Karpas-422 (cell line): ENCODE measurements at regions not wholly inside any gene's neighbourhood (a gene's known extent, or its start where the extent isn't known, plus 50 kb on each side); places are given as distances from the start of the nearest gene placed in this dataset.

ENCODE experiments used
- DNase-seq: peaks from one replicate; pipeline ENCODE4 v3.0.0-alpha.2; 2015
- H2AFZ ChIP-seq: fragments of 200-600 bp; sonication (generic); 2 replicates; pipeline ENCODE4 v1.6.1; 2014; ENCODE audit warnings: antibody characterized with exemption, low read length, mixed read lengths
- H3K27ac ChIP-seq: fragments of 200-600 bp; sonication (generic); 2 replicates; pipeline ENCODE4 v1.5.1; 2014; ENCODE audit warnings: mild to moderate bottlenecking, low read length, moderate library complexity
- H3K27me3 ChIP-seq: fragments of 200-600 bp; sonication (generic); 2 replicates; pipeline ENCODE4 v1.6.1; 2014; ENCODE audit warnings: low read length, mixed read lengths
- H3K36me3 ChIP-seq: fragments of 200-600 bp; sonication (generic); 2 replicates; pipeline ENCODE4 v1.6.1; 2014; ENCODE audit warnings: low read length, mixed read lengths; ENCODE audit not compliant: insufficient read depth
- H3K4me1 ChIP-seq: fragments of 200-600 bp; sonication (generic); 2 replicates; pipeline ENCODE4 v1.6.1; 2014; ENCODE audit warnings: mild to moderate bottlenecking, low read length, mixed read lengths
- H3K4me2 ChIP-seq: fragments of 200-600 bp; sonication (generic); 2 replicates; pipeline ENCODE4 v1.6.1; 2014; ENCODE audit warnings: low read length, low read depth, mild to moderate bottlenecking; ENCODE audit not compliant: poor library complexity, severe bottlenecking
- H3K4me3 ChIP-seq: fragments of 200-600 bp; sonication (generic); 2 replicates; pipeline ENCODE4 v1.5.1; 2014; ENCODE audit warnings: mild to moderate bottlenecking, antibody characterized with exemption, low read length, mixed read lengths
- H3K79me2 ChIP-seq: fragments of 200-600 bp; sonication (generic); 2 replicates; pipeline ENCODE4 v1.6.1; 2014; ENCODE audit warnings: mild to moderate bottlenecking, low read length, mixed read lengths
- H3K9ac ChIP-seq: fragments of 200-600 bp; sonication (generic); 2 replicates; pipeline ENCODE4 v1.6.0; 2014; ENCODE audit warnings: low read length
- H3K9me2 ChIP-seq: fragments of 200-600 bp; sonication (generic), shearing (Covaris generic); replicated peaks from 2 replicates; pipeline ENCODE4 v1.6.0; 2014; ENCODE audit warnings: mild to moderate bottlenecking, low read length, moderate library complexity; ENCODE audit not compliant: insufficient read depth
- H3K9me3 ChIP-seq: fragments of 300-700, 200-600 bp; sonication (generic); 2 replicates; pipeline ENCODE4 v1.6.1; 2014; ENCODE audit warnings: low read length, mixed read lengths
- H4K20me1 ChIP-seq: fragments of 200-600 bp; sonication (generic); 2 replicates; pipeline ENCODE4 v1.6.1; 2014; ENCODE audit warnings: mild to moderate bottlenecking, antibody characterized with exemption, low read length, low read depth; ENCODE audit not compliant: insufficient read depth

DNA sequence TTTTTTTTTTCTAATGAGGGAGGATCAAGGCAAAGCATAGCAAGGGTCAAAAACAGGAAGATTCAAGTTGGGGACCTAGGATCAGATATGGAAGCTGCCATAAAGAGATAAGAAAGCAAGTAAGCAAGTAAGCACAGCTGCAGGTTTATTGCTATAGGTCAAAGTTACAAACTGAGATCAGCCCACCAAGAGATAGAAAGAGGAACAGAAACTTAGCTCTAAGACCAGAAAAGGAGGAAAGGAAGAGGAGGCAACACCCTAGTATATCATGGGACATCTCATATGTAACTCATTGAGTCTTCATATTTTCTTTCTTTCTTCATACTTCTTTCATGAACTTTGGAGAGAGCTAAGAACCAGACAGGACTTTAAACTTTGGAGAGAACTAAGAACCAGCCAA, 295.9 kb upstream of the CRIM1 start:
- Histone ChIP-seq H2AFZ (no peak overlapping the region), H3K4me3 (no peak overlapping the region), H3K9me3 (peaks cover 3% of the 10 kb centered on the region; the same call in 1 of the 2 replicates), H3K4me1 (no peaks in the 10 kb centered on the region), H3K36me3 (no peaks in the 10 kb centered on the region), H3K27ac (no peak overlapping the region), H3K4me2 (no peak overlapping the region), H3K9me2 (no peaks in the 10 kb centered on the region; the same call in 1 of the 2 replicates), H3K9ac (no peak overlapping the region), H3K79me2 (no peaks in the 10 kb centered on the region), H3K27me3 (no peaks in the 10 kb centered on the region), H4K20me1 (no peaks in the 10 kb centered on the region)
- peak; percentile 43 for DNase-seq

DNA sequence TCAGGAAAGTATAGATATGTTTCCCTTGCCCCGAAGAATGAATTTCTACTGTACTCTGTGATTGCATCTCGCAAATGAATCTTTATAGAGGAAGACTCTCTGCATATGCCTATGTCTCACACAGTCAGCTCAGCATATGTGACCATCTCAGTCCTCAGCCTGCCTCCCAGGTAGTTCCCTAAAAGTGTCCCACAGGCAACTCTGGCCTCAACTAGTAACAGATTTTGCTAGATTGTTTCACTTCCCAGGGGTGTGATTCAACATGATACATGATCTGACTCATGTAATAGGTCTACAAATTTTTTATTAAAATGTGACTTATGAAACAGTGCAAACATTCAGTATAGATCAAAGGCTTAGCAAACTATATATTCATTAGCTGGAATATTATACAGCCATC, 296.6 kb upstream of the CRIM1 start:
- Histone ChIP-seq H3K4me2 (no peak overlapping the region), H3K9me3 (peaks cover 3% of the 10 kb centered on the region; the same call in 1 of the 2 replicates), H3K79me2 (no peaks in the 10 kb centered on the region), H3K9me2 (no peaks in the 10 kb centered on the region; the same call in 1 of the 2 replicates), H3K4me3 (no peak overlapping the region), H3K27ac (no peak overlapping the region), H3K9ac (no peak overlapping the region), H2AFZ (no peak overlapping the region), H3K4me1 (no peaks in the 10 kb centered on the region), H3K27me3 (no peaks in the 10 kb centered on the region), H4K20me1 (no peaks in the 10 kb centered on the region), H3K36me3 (no peaks in the 10 kb centered on the region)
- DNase-seq, result no peak

DNA sequence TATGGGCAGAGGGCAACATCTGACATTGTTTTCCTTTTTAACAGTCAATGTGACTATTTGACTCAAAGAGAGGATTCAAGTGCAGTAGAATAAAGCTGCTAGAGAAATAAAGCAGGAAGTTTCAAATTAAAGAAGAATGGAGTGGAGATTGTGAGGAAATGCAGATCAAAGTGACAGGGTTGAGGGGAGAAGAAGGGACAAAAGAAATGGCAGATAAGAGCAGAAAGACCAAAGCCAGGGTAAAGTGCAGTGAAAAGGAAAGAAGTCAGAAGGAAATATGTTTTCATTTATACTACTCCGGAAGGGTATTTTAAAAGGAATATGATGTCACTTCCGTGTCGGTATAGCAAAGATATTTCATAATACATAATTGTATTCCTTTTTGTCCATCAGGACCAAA, 297.5 kb upstream of the CRIM1 start:
- no peaks in the 10 kb centered on the region for H4K20me1 ChIP-seq
- H3K4me1 ChIP-seq, result no peaks in the 10 kb centered on the region
- H3K27ac ChIP-seq, result no peak overlapping the region
- H3K27me3 ChIP-seq, result no peaks in the 10 kb centered on the region
- H3K36me3 ChIP-seq, result no peaks in the 10 kb centered on the region
- H3K9ac ChIP-seq, result no peak overlapping the region
- H3K9me2 ChIP-seq, result no peaks in the 10 kb centered on the region; the same call in 1 of the 2 replicates
- DNase-seq, result no peak
- H3K9me3 ChIP-seq, result peaks cover 3% of the 10 kb centered on the region; the same call in 1 of the 2 replicates
- no peak overlapping the region for H3K4me3 ChIP-seq
- no peak overlapping the region for H3K4me2 ChIP-seq
- no peaks in the 10 kb centered on the region for H3K79me2 ChIP-seq
- H2AFZ ChIP-seq, result no peak overlapping the region

DNA sequence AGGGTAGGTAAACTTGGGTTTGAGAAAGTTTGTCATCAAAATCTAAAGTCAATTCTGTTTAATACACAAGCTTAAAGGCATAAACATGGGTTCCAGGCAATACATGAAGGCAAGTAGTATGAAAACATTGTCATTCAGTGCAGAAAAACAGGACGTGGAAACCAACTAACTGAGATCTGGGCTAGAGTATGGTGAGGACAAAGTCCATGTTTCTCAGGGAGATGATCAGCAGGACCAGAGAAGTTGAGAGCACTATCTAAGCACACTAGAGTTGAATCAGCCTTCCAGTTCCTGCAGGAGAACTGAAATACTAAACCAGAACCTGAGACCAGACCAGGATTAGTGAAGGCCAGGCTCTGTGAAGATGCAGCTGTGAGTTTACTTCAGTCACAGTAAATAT, 302.8 kb upstream of the CRIM1 start:
- Histone ChIP-seq H3K36me3 (no peaks in the 10 kb centered on the region), H3K9ac (no peak overlapping the region), H3K27ac (no peak overlapping the region), H3K9me2 (no peaks in the 10 kb centered on the region; the same call in 1 of the 2 replicates), H3K4me1 (no peaks in the 10 kb centered on the region), H3K79me2 (no peaks in the 10 kb centered on the region), H3K9me3 (peaks cover 3% of the 10 kb centered on the region; the same call in 1 of the 2 replicates), H4K20me1 (no peaks in the 10 kb centered on the region), H3K4me3 (no peak overlapping the region), H2AFZ (no peak overlapping the region), H3K4me2 (no peak overlapping the region), H3K27me3 (no peaks in the 10 kb centered on the region)
- no peak for DNase-seq

DNA sequence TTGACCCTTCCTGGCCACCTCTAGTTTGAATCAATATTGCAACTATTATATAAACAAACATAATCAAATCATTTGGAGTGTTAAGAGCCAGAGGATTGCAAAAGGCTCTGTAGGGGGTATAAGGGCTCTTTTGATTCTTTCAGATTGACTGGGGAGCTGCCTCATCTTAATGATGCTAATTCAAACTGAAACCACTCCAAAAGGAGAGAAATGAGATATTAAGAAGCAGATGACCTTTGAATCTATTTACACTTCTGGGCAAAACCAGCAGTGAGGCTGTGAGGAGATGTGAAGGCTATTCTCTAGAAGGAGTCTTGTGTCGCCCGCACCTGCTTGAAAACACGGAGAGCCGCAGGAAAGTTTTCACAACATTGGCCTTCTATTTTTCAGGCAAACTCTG, 311.2 kb upstream of the CRIM1 start:
- no peaks in the 10 kb centered on the region for H3K9me3 ChIP-seq
- no peaks in the 10 kb centered on the region for H3K9me2 ChIP-seq
- no peaks in the 10 kb centered on the region for H3K27me3 ChIP-seq
- H2AFZ ChIP-seq, result no peak overlapping the region
- no peak overlapping the region for H3K4me3 ChIP-seq
- no peak for DNase-seq
- H4K20me1 ChIP-seq, result no peaks in the 10 kb centered on the region
- H3K79me2 ChIP-seq, result no peaks in the 10 kb centered on the region
- H3K36me3 ChIP-seq, result no peaks in the 10 kb centered on the region
- no peak overlapping the region for H3K27ac ChIP-seq
- H3K4me2 ChIP-seq, result no peak overlapping the region
- no peaks in the 10 kb centered on the region for H3K4me1 ChIP-seq
- H3K9ac ChIP-seq, result no peak overlapping the region

DNA sequence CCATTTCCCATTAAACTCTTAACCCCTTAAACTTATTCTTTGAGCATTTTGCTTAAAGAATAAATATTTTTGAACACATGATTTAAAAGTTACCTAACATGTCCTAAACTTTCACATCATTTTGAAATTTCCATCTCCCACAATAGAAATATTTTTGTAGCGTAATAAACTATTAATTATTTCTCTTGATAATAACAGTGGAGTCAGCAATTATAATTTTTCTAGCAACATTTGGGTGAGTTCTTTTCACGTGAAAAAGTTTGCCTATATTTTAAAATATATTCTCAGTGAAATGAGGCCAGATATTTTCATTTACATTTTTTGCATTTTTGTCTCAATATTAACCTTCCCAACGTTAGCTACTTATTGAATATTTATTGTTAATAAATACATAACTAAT, 320.4 kb upstream of the CRIM1 start:
- Histone ChIP-seq H3K9me2 (no peaks in the 10 kb centered on the region), H3K79me2 (no peaks in the 10 kb centered on the region), H3K4me3 (no peak overlapping the region), H3K36me3 (no peaks in the 10 kb centered on the region), H3K4me1 (no peaks in the 10 kb centered on the region), H3K9ac (no peak overlapping the region), H3K27me3 (no peaks in the 10 kb centered on the region), H3K4me2 (no peak overlapping the region), H3K27ac (no peak overlapping the region), H3K9me3 (peaks cover 7% of the 10 kb centered on the region; the same call in 1 of the 2 replicates), H4K20me1 (no peaks in the 10 kb centered on the region), H2AFZ (no peak overlapping the region)
- no peak for DNase-seq

DNA sequence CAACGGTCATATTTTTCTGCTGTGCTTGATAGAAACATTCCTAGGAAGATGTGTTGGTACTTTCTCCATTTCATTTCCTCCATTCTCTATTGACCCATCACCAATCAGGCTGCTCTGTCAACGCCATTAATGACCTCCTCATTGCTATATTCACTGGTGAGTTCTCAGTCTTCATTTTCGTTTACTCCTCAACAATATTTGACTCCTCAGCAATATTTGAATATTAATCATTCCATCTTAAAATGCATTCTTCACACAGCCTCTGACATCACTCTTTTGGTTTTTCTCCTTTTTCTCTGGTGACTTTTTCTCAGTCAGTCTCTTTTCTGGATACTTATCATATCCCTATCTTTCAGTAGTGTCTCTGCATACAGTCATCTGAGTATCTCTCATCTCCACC, 323.5 kb upstream of the CRIM1 start:
- Histone ChIP-seq H4K20me1 (no peaks in the 10 kb centered on the region), H3K4me3 (no peak overlapping the region), H3K27ac (no peak overlapping the region), H3K36me3 (no peaks in the 10 kb centered on the region), H3K79me2 (no peaks in the 10 kb centered on the region), H3K9me2 (no peaks in the 10 kb centered on the region), H3K9me3 (peaks cover 7% of the 10 kb centered on the region; the same call in 1 of the 2 replicates), H2AFZ (no peak overlapping the region), H3K4me1 (no peaks in the 10 kb centered on the region), H3K4me2 (no peak overlapping the region), H3K27me3 (no peaks in the 10 kb centered on the region), H3K9ac (no peak overlapping the region)
- DNase-seq, result no peak

DNA sequence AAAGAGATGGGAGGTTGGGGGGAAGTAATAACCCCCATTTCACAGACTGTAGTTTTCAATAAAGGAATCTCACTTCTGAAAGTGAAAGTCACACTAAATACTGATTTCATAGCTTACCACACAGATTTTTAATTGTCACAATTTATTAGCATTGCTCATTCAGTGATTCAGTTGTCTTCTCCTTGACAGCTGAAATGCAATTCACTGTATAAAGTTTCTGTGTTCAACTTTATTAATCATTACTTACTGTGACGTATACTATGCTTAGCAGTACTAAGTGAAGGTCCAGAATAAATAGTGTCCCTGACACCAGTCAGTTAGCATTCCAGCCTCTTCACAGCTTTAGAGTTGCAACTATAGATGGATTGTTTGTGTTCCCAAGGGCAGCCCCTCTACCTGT, 324.1 kb upstream of the CRIM1 start:
- Histone ChIP-seq H3K9me3 (peaks cover 6% of the 10 kb centered on the region; the same call in 1 of the 2 replicates), H3K79me2 (no peaks in the 10 kb centered on the region), H3K9me2 (no peaks in the 10 kb centered on the region), H2AFZ (no peak overlapping the region), H3K9ac (no peak overlapping the region), H4K20me1 (no peaks in the 10 kb centered on the region), H3K27ac (no peak overlapping the region), H3K36me3 (no peaks in the 10 kb centered on the region), H3K4me1 (no peaks in the 10 kb centered on the region), H3K27me3 (no peaks in the 10 kb centered on the region), H3K4me3 (no peak overlapping the region), H3K4me2 (no peak overlapping the region)
- DNase-seq, result no peak

DNA sequence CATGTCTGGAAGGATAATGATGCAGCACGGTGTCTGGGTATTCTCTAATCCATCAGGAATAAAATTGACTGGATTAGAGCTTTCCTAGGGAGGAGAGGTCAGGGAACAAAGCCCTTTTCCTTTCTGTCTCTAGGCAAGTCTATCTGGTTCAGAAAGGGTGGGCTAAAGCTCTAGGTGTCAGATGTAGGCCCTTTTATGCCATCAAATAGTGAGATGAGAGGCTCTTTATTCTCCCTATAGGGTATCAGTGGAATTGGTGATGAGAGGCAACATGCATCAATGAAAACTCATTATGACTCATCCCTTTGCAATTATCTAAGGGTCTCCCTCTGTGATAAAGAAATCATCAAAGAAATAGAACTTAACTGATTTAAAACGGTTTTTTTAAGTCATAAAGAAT, 328.0 kb upstream of the CRIM1 start:
- Histone ChIP-seq H3K4me1 (no peaks in the 10 kb centered on the region), H3K36me3 (no peaks in the 10 kb centered on the region), H4K20me1 (no peaks in the 10 kb centered on the region), H3K4me2 (no peak overlapping the region), H3K27me3 (no peaks in the 10 kb centered on the region), H3K9ac (no peak overlapping the region), H3K9me3 (no peaks in the 10 kb centered on the region), H3K9me2 (no peaks in the 10 kb centered on the region), H3K4me3 (no peak overlapping the region), H2AFZ (no peak overlapping the region), H3K79me2 (no peaks in the 10 kb centered on the region), H3K27ac (no peak overlapping the region)
- no peak for DNase-seq
